Sciatic nerve (tissue), 2 donors: ENCODE measurements at regions not wholly inside any gene's neighbourhood (a gene's known extent, or its start where the extent isn't known, plus 50 kb on each side); places are given as distances from the start of the nearest gene placed in this dataset.
"Not testable (repeated sequence)": the region's sequence is repeated elsewhere in the genome, so short reads cannot be mapped to it uniquely, and the experiment has no call there.

Experiments used
- ATAC-seq: fragments of 200-7000 bp; cut with Tn5 transposase; one replicate; pipeline ENCODE4 v1.9.1; 2020; ENCODE audit warnings: mild to moderate bottlenecking, moderate library complexity
- DNase-seq: peaks from one replicate; pipeline ENCODE4 v3.0.0-alpha.2; 2020; ENCODE audit warnings: low spot score
- intact Hi-C: fragments of 100-400 bp; cut with DNase I; formaldehyde crosslinking; loops from one replicate; pipeline ENCODE4 v1.14.2; 2022
- donor health status: DM: no; HTN: no; CAD: no.
- donor health status: DM: no; HTN: no; CAD: no.

- ATAC-seq: no peak
- DNase-seq: no peak
- intact Hi-C loops: no loop called here
These were observed 1090.8 kb downstream of the BRD1 start for GRCh38 chr22:48736593-48737460.

- DNase-seq: no peak
- intact Hi-C loops: no loop called here
- ATAC-seq: no peak
These were observed 1092.7 kb downstream of the BRD1 start for GRCh38 chr22:48734961-48735360.

GRCh38 chr22:48734359-48734758 is 1093.3 kb downstream of the BRD1 start:
- no peak for DNase-seq
- intact Hi-C loops: no loop called here
- no peak for ATAC-seq

GRCh38 chr22:48729499-48730171 is 1098.0 kb downstream of the BRD1 start:
- DNase-seq (no peak), ATAC-seq (no peak)
- intact Hi-C loops: no loop called here

- ATAC-seq (no peak), DNase-seq (no peak)
- intact Hi-C loops: no loop called here
These were observed 1100.1 kb downstream of the BRD1 start for GRCh38 chr22:48727454-48728058.

- ATAC-seq: no peak
- intact Hi-C loops: no loop called here
- no peak for DNase-seq
These were observed 1102.8 kb downstream of the BRD1 start for GRCh38 chr22:48724899-48725298.

GRCh38 chr22:48722661-48723060 is 1105.0 kb downstream of the BRD1 start:
- intact Hi-C loops: no loop called here
- DNase-seq (no peak), ATAC-seq (no peak)

GRCh38 chr22:48721395-48721669 is 1106.3 kb downstream of the BRD1 start:
- intact Hi-C loops: no loop called here
- ATAC-seq (no peak), DNase-seq (no peak)

- ATAC-seq (no peak), DNase-seq (peak; percentile 43)
- intact Hi-C loops: no loop called here
These were observed 1106.8 kb downstream of the BRD1 start for GRCh38 chr22:48720662-48721394.

- ATAC-seq (no peak), DNase-seq (peak; percentile 54)
- intact Hi-C loops: no loop called here
These were observed 1107.6 kb downstream of the BRD1 start for GRCh38 chr22:48719978-48720661.

- peak; percentile 50 for DNase-seq
- intact Hi-C loops: no loop called here
- ATAC-seq: peak; percentile 37
These were observed 1108.7 kb downstream of the BRD1 start for GRCh38 chr22:48718818-48719500.

GRCh38 chr22:48717883-48718817 is 1109.5 kb downstream of the BRD1 start:
- DNase-seq (peak; percentile 48), ATAC-seq (peak; percentile 11)
- intact Hi-C loops: no loop called here

- DNase-seq (peak; percentile 51), ATAC-seq (no peak)
- intact Hi-C loops: no loop called here
These were observed 1110.4 kb downstream of the BRD1 start for GRCh38 chr22:48717076-48717810.

- ATAC-seq, DNase-seq, intact Hi-C loops: not testable (repeated sequence)
These were observed 1111.5 kb downstream of the BRD1 start for GRCh38 chr22:48716154-48716553.

- DNase-seq (no peak), ATAC-seq (no peak)
- intact Hi-C loops: no loop called here
These were observed 1112.2 kb downstream of the BRD1 start for GRCh38 chr22:48715511-48715910.

GRCh38 chr22:48714231-48714630 is 1113.4 kb downstream of the BRD1 start:
- intact Hi-C loops: no loop called here
- DNase-seq (peak; percentile 36), ATAC-seq (no peak)
